ENCODE measurements at regions not wholly inside any gene's neighbourhood (a gene's known extent, or its start where the extent isn't known, plus 50 kb on each side); places are given as distances from the start of the nearest gene placed in this dataset.

- TF ChIP-seq CTCF (IDR thresholded peaks at IDR 0.05 in 8 of 11, conservative IDR thresholded peaks at IDR 0.05 in 3 of 11) (no peak), POLR2A (IDR thresholded peaks at IDR 0.05) (no peak)
Observed at GRCh38 chr4:188603646-188604045, 464.4 kb downstream of the TRIML1 start.

Measured in spleen (tissue), 7 donors.